Endodermal cell (in vitro differentiated cells): ENCODE measurements at regions not wholly inside any gene's neighbourhood (a gene's known extent, or its start where the extent isn't known, plus 50 kb on each side); places are given as distances from the start of the nearest gene placed in this dataset.
"Not testable (repeated sequence)": the region's sequence is repeated elsewhere in the genome, so short reads cannot be mapped to it uniquely, and the experiment has no call there.

Experiments
- DNase-seq: peaks from one replicate; pipeline ENCODE4 v3.0.0-alpha.2; 2017
- H3K27ac ChIP-seq: 2 replicates; pipeline ENCODE4 v1.5.1; 2013; ENCODE audit warnings: mild to moderate bottlenecking, low read depth, low read length, moderate library complexity
- H3K27me3 ChIP-seq: 2 replicates; pipeline ENCODE4 v1.6.1; 2013; ENCODE audit warnings: mild to moderate bottlenecking, low read length, moderate library complexity; ENCODE audit not compliant: insufficient read depth, control insufficient read depth, poor library complexity, severe bottlenecking
- H3K36me3 ChIP-seq: 2 replicates; pipeline ENCODE4 v1.7.0; 2013; ENCODE audit warnings: mild to moderate bottlenecking, low read length, moderate library complexity; ENCODE audit not compliant: control insufficient read depth, insufficient read depth
- H3K4me1 ChIP-seq: one replicate; pipeline ENCODE4 v1.7.0; 2013; ENCODE audit warnings: low read length; ENCODE audit not compliant: control insufficient read depth, insufficient read depth
- H3K4me3 ChIP-seq: 2 replicates; pipeline ENCODE4 v1.5.1; 2013; ENCODE audit warnings: mild to moderate bottlenecking, low read length, moderate library complexity
- H3K9ac ChIP-seq: 2 replicates; pipeline ENCODE4 v1.6.1; 2013; ENCODE audit warnings: mild to moderate bottlenecking, low read length, moderate library complexity; ENCODE audit not compliant: poor library complexity, severe bottlenecking; ENCODE audit errors: extremely low read depth
- H3K9me3 ChIP-seq: 2 replicates; pipeline ENCODE4 v1.6.1; 2013; ENCODE audit warnings: mild to moderate bottlenecking, low read length, moderate library complexity; ENCODE audit not compliant: control insufficient read depth
- H3K27ac Mint-ChIP-seq: 2 replicates; pipeline ENCODE4 v1.8.0; 2020; ENCODE audit warnings: mixed read lengths
- H3K27me3 Mint-ChIP-seq: 2 replicates; pipeline ENCODE4 v1.8.0; 2021; ENCODE audit warnings: mild to moderate bottlenecking, mixed read lengths; ENCODE audit not compliant: insufficient read depth
- H3K36me3 Mint-ChIP-seq: 2 replicates; pipeline ENCODE4 v1.8.0; 2020; ENCODE audit warnings: low read depth, mixed read lengths
- H3K4me1 Mint-ChIP-seq: 2 replicates; pipeline ENCODE4 v1.8.0; 2020; ENCODE audit warnings: mixed read lengths
- H3K4me3 Mint-ChIP-seq: 2 replicates; pipeline ENCODE4 v1.8.0; 2020; ENCODE audit warnings: mild to moderate bottlenecking, moderate library complexity, mixed read lengths
- H3K9me3 Mint-ChIP-seq: 2 replicates; pipeline ENCODE4 v1.8.0; 2020; ENCODE audit warnings: mild to moderate bottlenecking, mixed read lengths
- CTCF ChIP-seq: fragments of 200-600 bp; sonication (generic); conservative IDR thresholded peaks from 2 replicates; pipeline ENCODE4 v1.5.0; 2021; ENCODE audit warnings: antibody characterized with exemption, mild to moderate bottlenecking
- WGBS, 2 experiments: methylation state at CpG; one replicate each; pipeline versions ENCODE4 v1.1.5 to v1.1.7; 2013; ENCODE audit warnings: missing lambda C conversion rate in 2 of 2, mixed read lengths in 1 of 2; ENCODE audit not compliant: insufficient coverage in 1 of 2, insufficient read length in 1 of 2; 5-methylcytosine and 5-hydroxymethylcytosine counted together

GRCh38 chr2:36190097-36190496, 165.5 kb upstream of the CRIM1 start:
- H3K4me1 Mint-ChIP-seq: peaks cover 22% of the 10 kb centered on the region
- no peak for DNase-seq

GRCh38 chr2:36185624-36186023, 170.0 kb upstream of the CRIM1 start:
- Mint-ChIP-seq H3K27ac (no peak overlapping the region), H3K27me3 (no peaks in the 10 kb centered on the region), H3K36me3 (no peaks in the 10 kb centered on the region), H3K4me3 (no peak overlapping the region), H3K4me1 (peaks cover 22% of the 10 kb centered on the region), H3K9me3 (peaks cover 9% of the 10 kb centered on the region)
- Histone ChIP-seq H3K9ac (no peak overlapping the region), H3K9me3 (no peaks in the 10 kb centered on the region), H3K4me3 (no peak overlapping the region), H3K27me3 (no peaks in the 10 kb centered on the region), H3K27ac (no peak overlapping the region), H3K4me1 (peaks cover 11% of the 10 kb centered on the region), H3K36me3 (no peaks in the 10 kb centered on the region)
- no peak for DNase-seq
- WGBS, 2 experiments: 96 to 100% methylated on average over 5 of the region's 5 CpGs
- no peak for TF ChIP-seq CTCF

More at GRCh38 chr2:36190097-36190496, 165.5 kb upstream of the CRIM1 start:
- no CpG with 5 or more reads among the region's 1 CpG for WGBS, 2 experiments
- H3K27me3 ChIP-seq: no peaks in the 10 kb centered on the region
- H3K4me3 ChIP-seq: no peak overlapping the region
- Mint-ChIP-seq H3K4me3 (no peak overlapping the region), H3K9me3 (no peaks in the 10 kb centered on the region), H3K36me3 (no peaks in the 10 kb centered on the region), H3K27ac (no peak overlapping the region), H3K27me3 (no peaks in the 10 kb centered on the region)
- no peak overlapping the region for H3K9ac ChIP-seq
- TF ChIP-seq CTCF: no peak
- peaks cover 11% of the 10 kb centered on the region for H3K4me1 ChIP-seq
- H3K36me3 ChIP-seq: no peaks in the 10 kb centered on the region
- no peak overlapping the region for H3K27ac ChIP-seq
- no peaks in the 10 kb centered on the region for H3K9me3 ChIP-seq

- H3K4me3 ChIP-seq: no peak overlapping the region
- peaks cover 11% of the 10 kb centered on the region for H3K4me1 ChIP-seq
- TF ChIP-seq CTCF: no peak
- peaks cover 9% of the 10 kb centered on the region for H3K9me3 Mint-ChIP-seq
- H3K36me3 ChIP-seq: no peaks in the 10 kb centered on the region
- no peaks in the 10 kb centered on the region for H3K36me3 Mint-ChIP-seq
- no peak overlapping the region for H3K9ac ChIP-seq
- H3K27ac ChIP-seq: no peak overlapping the region
- peaks cover 22% of the 10 kb centered on the region for H3K4me1 Mint-ChIP-seq
- no peaks in the 10 kb centered on the region for H3K27me3 Mint-ChIP-seq
- no peak overlapping the region for H3K27ac Mint-ChIP-seq
- DNase-seq: no peak
- no peaks in the 10 kb centered on the region for H3K27me3 ChIP-seq
- H3K4me3 Mint-ChIP-seq: no peak overlapping the region
- H3K9me3 ChIP-seq: no peaks in the 10 kb centered on the region
These were observed 170.7 kb upstream of the CRIM1 start for GRCh38 chr2:36184848-36185247.

GRCh38 chr2:36180789-36181482, 174.6 kb upstream of the CRIM1 start:
- not testable (repeated sequence) for H3K4me1 Mint-ChIP-seq, H3K4me3 Mint-ChIP-seq
- peaks cover 21% of the 10 kb centered on the region for H3K9me3 Mint-ChIP-seq

GRCh38 chr2:36180293-36180692, 175.3 kb upstream of the CRIM1 start:
- H3K36me3 Mint-ChIP-seq, H3K27ac Mint-ChIP-seq, H3K4me1 ChIP-seq, DNase-seq, H3K27me3 Mint-ChIP-seq, H3K4me3 ChIP-seq, H3K27ac ChIP-seq, H3K4me3 Mint-ChIP-seq, H3K36me3 ChIP-seq, H3K27me3 ChIP-seq, H3K4me1 Mint-ChIP-seq, H3K9ac ChIP-seq, H3K9me3 ChIP-seq: not testable (repeated sequence)
- H3K9me3 Mint-ChIP-seq: peaks cover 21% of the 10 kb centered on the region
- 99 to 100% methylated on average over 2 to 16 of the region's 30 CpGs for WGBS, 2 experiments

More at GRCh38 chr2:36180789-36181482, 174.6 kb upstream of the CRIM1 start:
- H3K27ac Mint-ChIP-seq, DNase-seq, H3K4me3 ChIP-seq, H3K27ac ChIP-seq, H3K27me3 Mint-ChIP-seq, H3K27me3 ChIP-seq, H3K36me3 ChIP-seq, H3K36me3 Mint-ChIP-seq, H3K9ac ChIP-seq, H3K9me3 ChIP-seq, H3K4me1 ChIP-seq: not testable (repeated sequence)
- 92% methylated on average over 5 of the region's 7 CpGs; no CpG with 5 or more reads in 1 of the 2 experiments for WGBS, 2 experiments
